Inferior parietal cortex (tissue), 1 donor: ENCODE measurements at regions not wholly inside any gene's neighbourhood (a gene's known extent, or its start where the extent isn't known, plus 50 kb on each side); places are given as distances from the start of the nearest gene placed in this dataset.

Experiments
- DNase-seq: peaks from one replicate; pipeline ENCODE4 v3.0.0-alpha.2; 2016; ENCODE audit errors: extremely low spot score

GRCh38 chr2:114134146-114134545 lies 244.3 kb downstream of the ACTR3 start:
- no peak for DNase-seq

- no peak for DNase-seq
Measured at GRCh38 chr2:114139542-114139941, 249.7 kb downstream of the ACTR3 start.

DNA sequence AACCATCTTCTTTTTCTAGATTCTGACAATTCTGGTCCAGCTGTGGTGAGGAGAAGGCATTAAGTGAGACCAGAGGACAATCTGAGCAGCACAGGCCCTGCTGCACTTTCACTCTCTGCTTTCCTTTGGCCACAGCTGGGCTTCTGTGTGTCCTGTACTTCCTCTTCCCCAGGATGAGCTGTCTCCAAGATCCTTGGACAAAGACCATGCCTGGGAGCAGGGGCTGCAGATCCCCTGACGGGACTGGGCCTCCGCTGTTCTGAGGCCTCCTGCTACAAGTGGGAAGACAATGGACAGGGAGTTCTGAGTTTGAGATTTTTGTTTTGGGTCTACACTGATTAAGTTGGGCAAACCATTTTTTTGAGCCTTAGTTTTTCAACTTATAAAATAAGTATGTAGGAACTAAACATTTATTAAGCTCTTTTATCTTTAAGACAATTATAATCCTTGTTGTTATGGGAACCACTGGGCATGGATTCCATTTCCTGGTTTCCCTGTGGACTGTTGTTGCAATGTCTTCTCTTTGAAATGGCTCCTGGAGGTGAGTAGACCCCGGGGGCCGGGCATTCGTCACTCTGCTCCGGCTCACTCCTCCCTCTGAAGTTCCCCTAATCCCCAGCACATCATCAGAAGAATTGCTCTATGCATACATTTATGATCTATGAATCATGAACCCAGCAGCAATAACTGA lies 266.6 kb downstream of the ACTR3 start:
- DNase-seq = no peak

GRCh38 chr2:114157057-114157385 lies 267.1 kb downstream of the ACTR3 start:
- no peak for DNase-seq

DNA sequence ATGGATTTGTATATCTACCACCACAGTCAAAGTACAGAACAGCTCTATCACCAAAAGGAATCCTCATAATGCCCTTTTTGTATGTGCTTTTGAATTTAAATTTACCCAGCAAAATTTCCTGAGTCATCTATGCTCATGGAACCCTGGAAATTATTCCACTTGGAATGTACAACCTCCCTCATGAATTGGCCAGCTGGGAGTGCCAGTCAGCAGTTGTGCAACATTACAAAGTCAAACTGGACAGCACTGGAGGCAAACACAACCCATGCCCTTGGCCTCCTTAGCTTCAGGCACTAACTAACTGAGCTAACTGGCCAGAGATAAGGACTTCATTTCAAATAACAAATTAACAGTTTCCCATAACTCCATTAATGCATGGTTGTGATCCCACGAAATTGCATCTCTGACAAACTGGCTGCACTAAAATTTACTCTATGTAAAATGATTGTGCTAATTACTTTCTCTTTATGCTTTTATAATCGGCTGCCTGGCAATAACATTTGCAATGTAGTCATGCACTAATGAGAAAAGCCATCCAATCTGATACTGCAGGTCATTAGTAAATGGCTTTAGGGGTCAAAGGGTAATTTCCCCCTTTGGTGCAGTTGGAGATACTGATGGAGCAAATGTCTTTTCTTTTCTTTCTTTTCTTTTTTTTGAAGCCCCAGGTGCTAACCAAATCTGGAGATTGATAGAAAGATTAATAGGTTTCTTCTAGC lies 270.5 kb downstream of the ACTR3 start:
- DNase-seq = no peak

- DNase-seq = no peak
Measured at GRCh38 chr2:114161371-114161770, 271.5 kb downstream of the ACTR3 start.

- DNase-seq = no peak
Measured at GRCh38 chr2:114167799-114168198, 274.6 kb upstream of the DPP10 start.

DNA sequence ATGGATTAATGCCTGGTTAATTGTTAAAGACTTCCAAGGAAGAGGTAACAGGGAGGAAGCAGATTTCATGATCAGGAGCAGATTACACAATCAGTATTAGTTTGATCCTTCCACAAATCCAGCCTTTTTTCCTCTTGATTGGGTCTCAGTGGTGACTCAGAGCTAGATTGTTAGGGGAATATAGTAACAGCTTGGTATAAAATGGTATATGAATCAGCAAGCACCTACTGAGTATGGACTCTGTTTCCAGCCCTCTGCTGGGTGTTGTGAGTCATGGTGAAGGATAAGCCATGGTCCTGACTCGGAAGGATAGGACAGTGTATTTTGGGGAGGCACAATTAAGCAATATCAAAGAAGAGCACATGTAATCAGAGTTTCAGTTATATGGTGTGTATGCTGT lies 272.4 kb upstream of the DPP10 start:
- DNase-seq = peak; percentile 2

DNA sequence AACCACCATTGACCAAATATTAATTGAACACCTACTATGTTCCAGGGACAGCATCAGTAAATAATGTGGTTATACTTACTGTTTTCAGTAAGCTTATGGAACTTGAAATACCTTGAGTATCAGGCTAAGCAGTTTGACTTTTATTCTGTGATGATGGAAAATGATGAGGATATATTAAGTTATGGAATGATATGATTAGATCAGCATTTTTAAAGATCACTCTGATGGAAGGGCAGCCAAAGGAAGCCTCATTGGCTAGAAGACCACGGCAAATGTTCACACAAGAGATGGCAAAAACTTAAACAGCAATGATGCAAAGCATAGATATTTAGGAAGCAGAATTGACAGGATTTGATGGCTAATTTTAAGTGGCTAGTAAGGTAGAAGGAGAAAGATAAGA lies 266.9 kb upstream of the DPP10 start:
- DNase-seq = no peak

- no peak for DNase-seq
Measured at GRCh38 chr2:114185501-114185900, 256.9 kb upstream of the DPP10 start.

DNA sequence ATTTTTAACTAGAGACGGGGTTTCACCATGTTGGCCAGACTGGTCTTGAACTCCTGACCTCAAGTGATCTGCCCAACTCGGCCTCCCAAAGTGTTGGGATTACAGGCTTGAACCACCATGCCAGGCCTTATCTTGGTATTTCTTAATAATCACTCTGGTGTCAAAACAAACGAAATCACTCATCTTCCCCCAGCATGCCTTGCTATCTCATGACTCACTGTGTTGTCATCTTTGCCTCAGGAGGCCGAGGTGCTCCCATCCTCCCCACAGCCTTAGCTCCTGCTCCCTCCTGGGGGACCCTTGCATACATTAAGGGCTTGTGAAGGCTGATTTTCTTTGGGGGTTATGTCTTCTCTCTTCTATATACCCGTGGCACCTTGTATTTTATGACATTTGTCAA lies 250.1 kb upstream of the DPP10 start:
- DNase-seq = no peak

DNA sequence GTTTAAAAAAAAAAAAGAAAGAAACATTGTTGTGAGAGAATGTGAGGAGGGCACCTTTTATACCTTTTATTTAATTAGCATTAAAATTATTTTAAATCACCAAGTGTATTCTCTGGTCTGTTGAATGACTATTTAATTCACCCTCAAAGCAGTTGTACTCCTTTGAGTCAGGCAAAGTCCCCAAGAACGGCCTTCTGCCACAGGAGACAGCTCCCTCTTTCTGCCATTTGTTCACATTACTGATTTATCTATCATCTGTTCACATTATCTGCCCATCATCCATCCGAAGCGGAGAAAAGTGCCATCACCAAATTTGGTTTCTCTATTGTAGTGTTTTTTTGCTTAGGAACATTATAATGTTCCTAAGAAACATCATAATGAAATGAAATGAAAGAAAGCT lies 240.7 kb upstream of the DPP10 start:
- DNase-seq = no peak

DNA sequence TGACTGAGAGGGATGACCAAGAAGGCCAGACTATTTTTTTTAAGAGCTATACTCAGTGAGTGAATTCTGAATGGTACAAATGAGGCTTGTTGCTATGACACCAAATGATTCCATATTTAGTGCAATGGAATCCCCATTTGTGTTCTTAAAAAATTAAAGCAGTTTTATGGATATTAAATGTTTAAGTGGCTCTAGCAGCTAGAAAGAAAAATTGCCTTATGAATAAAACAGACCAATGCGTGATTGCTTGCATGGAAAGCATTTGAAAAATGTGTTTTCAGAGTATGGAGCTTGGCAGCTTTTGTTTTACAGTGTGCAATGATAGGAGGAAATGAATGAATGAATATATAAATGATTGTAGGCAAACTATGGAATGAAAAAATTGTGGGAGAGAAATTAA lies 238.8 kb upstream of the DPP10 start:
- no peak for DNase-seq

- DNase-seq = no peak
Measured at GRCh38 chr2:114213808-114214207, 228.6 kb upstream of the DPP10 start.

- no peak for DNase-seq
Measured at GRCh38 chr2:114218383-114218782, 224.1 kb upstream of the DPP10 start.

- DNase-seq = no peak
Measured at GRCh38 chr2:114219456-114219855, 223.0 kb upstream of the DPP10 start.

DNA sequence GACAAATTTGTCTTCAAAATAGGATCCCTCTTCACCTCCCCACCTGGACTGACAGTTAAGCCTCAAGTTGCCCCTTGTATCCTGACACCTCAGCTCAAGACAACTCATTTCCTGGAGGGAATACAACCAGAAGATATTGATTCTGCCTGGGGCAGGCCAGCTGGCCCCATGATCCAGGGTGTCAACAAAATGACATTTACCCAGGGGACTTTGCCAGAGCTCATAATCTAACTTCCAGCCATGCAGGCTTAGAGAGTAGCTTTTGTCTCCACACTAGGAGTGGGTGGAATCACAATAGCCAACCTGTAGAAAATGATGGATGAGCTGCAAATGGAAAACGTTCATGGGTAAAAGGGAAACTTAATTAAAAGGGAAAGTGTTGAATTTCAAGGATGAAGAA lies 220.1 kb upstream of the DPP10 start:
- DNase-seq = no peak

DNA sequence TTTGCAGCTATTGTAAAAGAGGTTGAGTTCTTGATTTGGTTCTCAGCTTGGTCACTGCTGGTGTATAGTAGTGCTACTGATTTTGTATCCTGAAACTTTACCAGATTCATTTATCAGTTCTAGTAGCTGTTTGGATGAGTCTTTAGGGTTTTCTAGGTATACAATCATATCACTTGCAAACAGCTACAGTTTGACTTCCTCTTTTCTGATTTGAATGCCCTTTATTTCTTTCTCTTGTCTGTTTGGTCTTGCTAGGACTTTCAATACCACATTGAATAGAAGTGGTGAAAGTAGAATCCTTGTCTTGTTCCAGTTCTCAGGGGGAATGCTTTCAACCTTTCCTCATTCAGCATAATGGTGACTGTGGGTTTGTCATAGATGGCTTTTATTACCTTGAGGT lies 210.5 kb upstream of the DPP10 start:
- DNase-seq = no peak

DNA sequence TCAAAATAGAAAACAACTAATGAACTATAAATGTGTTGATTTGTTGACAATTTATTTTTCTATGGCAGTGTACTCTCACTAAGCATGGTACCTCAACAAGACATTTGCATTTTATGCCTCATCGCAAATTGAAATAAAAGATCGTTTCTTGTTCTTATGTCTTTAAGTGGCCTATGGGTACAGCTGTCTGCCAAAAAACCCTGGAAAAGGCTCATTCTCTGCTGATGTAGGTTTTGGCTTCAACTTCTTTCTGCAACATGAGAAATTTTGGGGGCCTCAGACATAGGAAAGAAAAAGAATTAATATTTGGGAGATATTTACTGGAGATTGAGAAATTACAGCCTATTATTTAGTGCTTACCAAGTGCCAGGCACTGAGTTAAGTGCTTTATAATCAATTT lies 205.1 kb upstream of the DPP10 start:
- no peak for DNase-seq

- no peak for DNase-seq
Measured at GRCh38 chr2:114238910-114239559, 203.4 kb upstream of the DPP10 start.

DNA sequence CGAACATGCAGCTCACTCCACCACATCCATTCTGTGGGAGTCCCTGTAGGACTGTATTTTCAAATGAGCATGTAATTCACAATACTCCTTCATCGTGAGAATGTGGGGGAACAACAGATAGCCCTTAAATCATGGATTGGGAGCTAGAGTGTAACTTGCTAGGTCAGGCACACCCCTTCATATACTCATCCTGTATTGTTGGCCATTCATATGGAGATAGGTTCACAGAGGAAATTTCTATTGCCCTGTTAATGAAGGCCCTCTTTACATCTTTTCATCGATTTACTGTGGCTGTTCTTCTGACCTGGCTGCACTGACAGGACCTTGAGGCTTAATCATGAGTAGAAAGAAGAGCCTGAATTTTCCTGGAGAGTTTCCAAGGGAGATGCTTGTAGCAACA lies 193.8 kb upstream of the DPP10 start:
- no peak for DNase-seq

GRCh38 chr2:114252713-114253112 lies 189.7 kb upstream of the DPP10 start:
- no peak for DNase-seq

- no peak for DNase-seq
Measured at GRCh38 chr2:114254875-114255274, 187.6 kb upstream of the DPP10 start.
